HCT116 (cell line): ENCODE measurements at regions not wholly inside any gene's neighbourhood (a gene's known extent, or its start where the extent isn't known, plus 50 kb on each side); places are given as distances from the start of the nearest gene placed in this dataset.

ENCODE experiments used
- ATAC-seq: fragments of 200-7000 bp; cut with Tn5 transposase; 2 replicates; pipeline ENCODE4 v1.9.1; 2020; ENCODE audit warnings: mild to moderate bottlenecking, moderate library complexity
- BruUV-seq: library from RNA; stranded (reverse); fragments of 400-500 nt; replicated peaks from 2 replicates; lab custom pipeline; 2021; lab: Mats Ljungman, UMichigan
- CTCF ChIA-PET: fragments of 300-600 bp; sonication (Branson Sonifier 250); formaldehyde crosslinking; loops from one replicate; lab custom pipeline; 2021; ENCODE audit warnings: antibody characterized with exemption; lab: Charles Lee
- POLR2A ChIA-PET: fragments of 300-600, 350-600 bp; sonication (Branson Sonifier 250); formaldehyde crosslinking; loops from one replicate; lab custom pipeline; 2021; ENCODE audit warnings: antibody characterized with exemption; lab: Charles Lee
- RAD21 ChIA-PET, 2 experiments: fragments of 300-600 bp; sonication (Branson Sonifier 250); formaldehyde crosslinking; loops; one replicate each; lab custom pipeline; 2023; ENCODE audit warnings: low total read pairs in 2 of 2; ENCODE audit not compliant: uncharacterized antibody in 2 of 2, unreplicated experiment in 2 of 2, low non-redundant PET in 1 of 2; lab: Charles Lee
- DNase-seq: peaks from one replicate; pipeline ENCODE4 v3.0.0-alpha.2; 2010; ENCODE audit warnings: low read depth, low spot score
- H2AFZ ChIP-seq: fragments of 200-600 bp; shearing (Covaris generic), sonication (generic); 2 replicates; pipeline ENCODE4 v1.6.1; 2017; ENCODE audit warnings: low read depth, mixed run types, mixed read lengths, antibody characterized with exemption, low read length; ENCODE audit not compliant: poor library complexity, severe bottlenecking
- H3K27ac ChIP-seq: 2 replicates; pipeline ENCODE4 v1.5.1; 2012; ENCODE audit warnings: low read depth, low read length
- H3K27me3 ChIP-seq: fragments of 200-600 bp; sonication (generic); 2 replicates; pipeline ENCODE4 v1.6.1; 2016; ENCODE audit warnings: mixed run types, low read length, mixed read lengths; ENCODE audit not compliant: insufficient read depth
- H3K36me3 ChIP-seq, 2 experiments: fragments of 200-500 bp in 1 of 2; fragments of 200-600 bp in 1 of 2; sonication (Bioruptor generic) in 1 of 2; sonication (generic) in 1 of 2; 2 replicates each; pipeline versions ENCODE4 v1.5.1 to v1.6.1; 2014 to 2016; ENCODE audit warnings: low read length in 2 of 2, inconsistent platforms in 1 of 2, mixed read lengths in 1 of 2, mixed run types in 1 of 2; ENCODE audit not compliant: insufficient read depth in 2 of 2, control insufficient read depth in 1 of 2
- H3K4me1 ChIP-seq, 2 experiments: fragments of 200-600 bp in 1 of 2; sonication (generic) in 1 of 2; 2 replicates each; pipeline versions ENCODE4 v1.5.1 to v1.6.1; 2012 to 2017; ENCODE audit warnings: low read length in 2 of 2, inconsistent platforms in 1 of 2, mild to moderate bottlenecking in 1 of 2, mixed read lengths in 1 of 2, mixed run types in 1 of 2, moderate library complexity in 1 of 2; ENCODE audit not compliant: insufficient read depth in 2 of 2, control insufficient read depth in 1 of 2
- H3K4me2 ChIP-seq: fragments of 200-600 bp; sonication (generic); 2 replicates; pipeline ENCODE4 v1.6.1; 2017; ENCODE audit warnings: mixed run types, low read length, mixed read lengths
- H3K4me3 ChIP-seq, 2 experiments: fragments of 200-600 bp in 1 of 2; sonication (generic) in 1 of 2; replicated peaks in 1 of 2; 2 replicates each; pipeline ENCODE4 v1.5.1; 2011 to 2016; ENCODE audit warnings: low read length in 2 of 2, control low read depth in 1 of 2, low read depth in 1 of 2, mild to moderate bottlenecking in 1 of 2, mixed read lengths in 1 of 2, mixed run types in 1 of 2
- H3K79me2 ChIP-seq: fragments of 200-600 bp; sonication (generic); 2 replicates; pipeline ENCODE4 v1.6.1; 2017; ENCODE audit warnings: mild to moderate bottlenecking, mixed run types, low read length, moderate library complexity, mixed read lengths; ENCODE audit not compliant: insufficient read depth
- H3K9ac ChIP-seq: fragments of 200-600 bp; sonication (generic); 2 replicates; pipeline ENCODE4 v1.6.1; 2016; ENCODE audit warnings: low read length, mixed read lengths
- H3K9me2 ChIP-seq: fragments of 200-600 bp; sonication (generic), shearing (Covaris generic); 2 replicates; pipeline ENCODE4 v1.6.1; 2017; ENCODE audit warnings: mixed run types, mild to moderate bottlenecking, moderate library complexity; ENCODE audit not compliant: insufficient read depth
- H3K9me3 ChIP-seq, 2 experiments: fragments of 200-500 bp in 1 of 2; fragments of 200-600 bp in 1 of 2; sonication (Bioruptor generic) in 1 of 2; sonication (generic) in 1 of 2; 2 replicates each; pipeline ENCODE4 v1.6.1; 2014 to 2017; ENCODE audit warnings: low read length in 2 of 2, mixed read lengths in 2 of 2, inconsistent platforms in 1 of 2, low read depth in 1 of 2, mild to moderate bottlenecking in 1 of 2, mixed run types in 1 of 2, moderate library complexity in 1 of 2; ENCODE audit not compliant: control insufficient read depth in 1 of 2, insufficient read depth in 1 of 2
- H4K20me1 ChIP-seq: fragments of 200-600 bp; sonication (generic), shearing (Covaris generic); 2 replicates; pipeline ENCODE4 v1.6.1; 2017; ENCODE audit warnings: mixed run types, mild to moderate bottlenecking, moderate library complexity; ENCODE audit not compliant: insufficient read depth
- CBX3 ChIP-seq: IDR thresholded peaks from 2 replicates; pipeline ENCODE4 v1.6.1; 2012; ENCODE audit warnings: low read depth
- CEBPB ChIP-seq: IDR thresholded peaks from 2 replicates; pipeline ENCODE4 v1.6.1; 2012; ENCODE audit warnings: low read depth
- EGR1 ChIP-seq: IDR thresholded peaks from 2 replicates; pipeline ENCODE4 v1.6.1; 2012; ENCODE audit warnings: low read depth
- EZH2 ChIP-seq: fragments of 200-600 bp; sonication (generic); IDR thresholded peaks from 2 replicates; pipeline ENCODE4 v1.6.1; 2017; ENCODE audit warnings: antibody characterized with exemption, mixed run types
- EZH2phosphoT487 ChIP-seq: fragments of 200-600 bp; IDR thresholded peaks from 2 replicates; pipeline ENCODE4 v1.6.1; 2018; ENCODE audit warnings: antibody characterized with exemption, borderline replicate concordance
- JUND ChIP-seq: IDR thresholded peaks from 2 replicates; pipeline ENCODE4 v1.6.1; 2012
- POLR2AphosphoS5 ChIP-seq: IDR thresholded peaks from 2 replicates; pipeline ENCODE4 v1.6.1; 2011; ENCODE audit warnings: mild to moderate bottlenecking, low read depth, low read length, moderate library complexity
- RAD21 ChIP-seq: IDR thresholded peaks from 2 replicates; pipeline ENCODE4 v1.6.1; 2012; ENCODE audit warnings: low read depth, mild to moderate bottlenecking
- SIN3A ChIP-seq: IDR thresholded peaks from 2 replicates; pipeline ENCODE4 v1.6.1; 2012; ENCODE audit warnings: low read depth
- SP1 ChIP-seq: IDR thresholded peaks from 2 replicates; pipeline ENCODE4 v1.6.1; 2012; ENCODE audit warnings: low read depth
- SRF ChIP-seq: IDR thresholded peaks from 2 replicates; pipeline ENCODE4 v1.6.1; 2012; ENCODE audit warnings: low read depth
- TCF7L2 ChIP-seq: IDR thresholded peaks from 2 replicates; pipeline ENCODE4 v1.7.0; 2011; ENCODE audit warnings: borderline replicate concordance, inconsistent platforms; ENCODE audit not compliant: insufficient read depth, insufficient read length; ENCODE audit errors: extremely low read depth
- YY1 ChIP-seq: IDR thresholded peaks from 2 replicates; pipeline ENCODE4 v1.6.1; 2011; ENCODE audit warnings: low read length, low read depth, moderate library complexity, mild to moderate bottlenecking; ENCODE audit not compliant: insufficient replicate concordance; ENCODE audit errors: extremely low read depth
- ZFX ChIP-seq: fragments of 450-650 bp; IDR thresholded peaks from 2 replicates; pipeline ENCODE4 v1.6.1; 2017
- ZNF274 ChIP-seq: fragments of 200-500 bp; sonication (Bioruptor generic); IDR thresholded peaks from 2 replicates; pipeline ENCODE4 v1.6.1; 2014; ENCODE audit warnings: mild to moderate bottlenecking, low read depth, low read length, inconsistent platforms
- intact Hi-C: fragments of 100-400 bp; cut with micrococcal nuclease; formaldehyde crosslinking; loops from 2 replicates; pipeline ENCODE4 v1.10.0; 2022
- TF ChIP-seq, protein P1 (sequence below): IDR thresholded peaks from 2 replicates; pipeline ENCODE4 v1.6.1; 2012
- TF ChIP-seq, protein P2 (sequence below): IDR thresholded peaks from 2 replicates; pipeline ENCODE4 v1.6.1; 2012; ENCODE audit warnings: low read depth
- TF ChIP-seq, protein P3 (sequence below), 3 experiments: fragments of 200-600 bp in 1 of 3; sonication (generic) in 1 of 3; IDR thresholded peaks in 2 of 3; conservative IDR thresholded peaks in 1 of 3; 2 replicates each; pipeline ENCODE4 v1.5.1; 2012 to 2017; ENCODE audit warnings: low read depth in 2 of 3, low read length in 2 of 3, antibody characterized with exemption in 1 of 3, borderline replicate concordance in 1 of 3, control low read depth in 1 of 3, mild to moderate bottlenecking in 1 of 3, mixed read lengths in 1 of 3, mixed run types in 1 of 3, moderate library complexity in 1 of 3; ENCODE audit not compliant: insufficient read depth in 1 of 3

- TF ChIP-seq EZH2 (no peak), EZH2phosphoT487 (no peak)
- TF ChIP-seq, all 23 proteins: peak for 0
Observed at GRCh38 chr7:155994279-155994811, 182.1 kb upstream of the SHH start (continued).

GRCh38 chr7:155993420-155994278 is 181.4 kb upstream of the SHH start:
- no peak overlapping the region for H3K4me3 ChIP-seq
- no peaks in the 10 kb centered on the region for H3K79me2 ChIP-seq
- H2AFZ ChIP-seq: no peak overlapping the region
- BruUV-seq: no TSS peak
- CTCF ChIA-PET: no interaction called here
- no peak for TF ChIP-seq RAD21
- TF ChIP-seq, protein P1, sequence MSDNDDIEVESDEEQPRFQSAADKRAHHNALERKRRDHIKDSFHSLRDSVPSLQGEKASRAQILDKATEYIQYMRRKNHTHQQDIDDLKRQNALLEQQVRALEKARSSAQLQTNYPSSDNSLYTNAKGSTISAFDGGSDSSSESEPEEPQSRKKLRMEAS: no peak
- no peak for TF ChIP-seq SP1
- no peak for TF ChIP-seq TCF7L2
- TF ChIP-seq, protein P2, sequence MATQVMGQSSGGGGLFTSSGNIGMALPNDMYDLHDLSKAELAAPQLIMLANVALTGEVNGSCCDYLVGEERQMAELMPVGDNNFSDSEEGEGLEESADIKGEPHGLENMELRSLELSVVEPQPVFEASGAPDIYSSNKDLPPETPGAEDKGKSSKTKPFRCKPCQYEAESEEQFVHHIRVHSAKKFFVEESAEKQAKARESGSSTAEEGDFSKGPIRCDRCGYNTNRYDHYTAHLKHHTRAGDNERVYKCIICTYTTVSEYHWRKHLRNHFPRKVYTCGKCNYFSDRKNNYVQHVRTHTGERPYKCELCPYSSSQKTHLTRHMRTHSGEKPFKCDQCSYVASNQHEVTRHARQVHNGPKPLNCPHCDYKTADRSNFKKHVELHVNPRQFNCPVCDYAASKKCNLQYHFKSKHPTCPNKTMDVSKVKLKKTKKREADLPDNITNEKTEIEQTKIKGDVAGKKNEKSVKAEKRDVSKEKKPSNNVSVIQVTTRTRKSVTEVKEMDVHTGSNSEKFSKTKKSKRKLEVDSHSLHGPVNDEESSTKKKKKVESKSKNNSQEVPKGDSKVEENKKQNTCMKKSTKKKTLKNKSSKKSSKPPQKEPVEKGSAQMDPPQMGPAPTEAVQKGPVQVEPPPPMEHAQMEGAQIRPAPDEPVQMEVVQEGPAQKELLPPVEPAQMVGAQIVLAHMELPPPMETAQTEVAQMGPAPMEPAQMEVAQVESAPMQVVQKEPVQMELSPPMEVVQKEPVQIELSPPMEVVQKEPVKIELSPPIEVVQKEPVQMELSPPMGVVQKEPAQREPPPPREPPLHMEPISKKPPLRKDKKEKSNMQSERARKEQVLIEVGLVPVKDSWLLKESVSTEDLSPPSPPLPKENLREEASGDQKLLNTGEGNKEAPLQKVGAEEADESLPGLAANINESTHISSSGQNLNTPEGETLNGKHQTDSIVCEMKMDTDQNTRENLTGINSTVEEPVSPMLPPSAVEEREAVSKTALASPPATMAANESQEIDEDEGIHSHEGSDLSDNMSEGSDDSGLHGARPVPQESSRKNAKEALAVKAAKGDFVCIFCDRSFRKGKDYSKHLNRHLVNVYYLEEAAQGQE: no peak
- TF ChIP-seq ZNF274: no peak
- TF ChIP-seq SRF: no peak
- TF ChIP-seq JUND: no peak
- TF ChIP-seq POLR2AphosphoS5: no peak
- no peak for TF ChIP-seq EGR1
- no peak for TF ChIP-seq ZFX
- TF ChIP-seq CBX3: no peak
- no peak for TF ChIP-seq YY1
- no peak for TF ChIP-seq SIN3A
- no peak for TF ChIP-seq EZH2
- TF ChIP-seq CEBPB: no peak
- TF ChIP-seq, protein P3, sequence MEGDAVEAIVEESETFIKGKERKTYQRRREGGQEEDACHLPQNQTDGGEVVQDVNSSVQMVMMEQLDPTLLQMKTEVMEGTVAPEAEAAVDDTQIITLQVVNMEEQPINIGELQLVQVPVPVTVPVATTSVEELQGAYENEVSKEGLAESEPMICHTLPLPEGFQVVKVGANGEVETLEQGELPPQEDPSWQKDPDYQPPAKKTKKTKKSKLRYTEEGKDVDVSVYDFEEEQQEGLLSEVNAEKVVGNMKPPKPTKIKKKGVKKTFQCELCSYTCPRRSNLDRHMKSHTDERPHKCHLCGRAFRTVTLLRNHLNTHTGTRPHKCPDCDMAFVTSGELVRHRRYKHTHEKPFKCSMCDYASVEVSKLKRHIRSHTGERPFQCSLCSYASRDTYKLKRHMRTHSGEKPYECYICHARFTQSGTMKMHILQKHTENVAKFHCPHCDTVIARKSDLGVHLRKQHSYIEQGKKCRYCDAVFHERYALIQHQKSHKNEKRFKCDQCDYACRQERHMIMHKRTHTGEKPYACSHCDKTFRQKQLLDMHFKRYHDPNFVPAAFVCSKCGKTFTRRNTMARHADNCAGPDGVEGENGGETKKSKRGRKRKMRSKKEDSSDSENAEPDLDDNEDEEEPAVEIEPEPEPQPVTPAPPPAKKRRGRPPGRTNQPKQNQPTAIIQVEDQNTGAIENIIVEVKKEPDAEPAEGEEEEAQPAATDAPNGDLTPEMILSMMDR (IDR thresholded peaks at IDR 0.05 in 2 of 3, conservative IDR thresholded peaks at IDR 0.05 in 1 of 3; ENCODE audit: borderline replicate concordance in 1 of 3, insufficient read depth in 1 of 3, low read depth in 2 of 3, low read length in 2 of 3): no peak
- H3K4me1 ChIP-seq: no peaks in the 10 kb centered on the region
- no peaks in the 10 kb centered on the region for H3K36me3 ChIP-seq
- no peak for DNase-seq
- no peaks in the 10 kb centered on the region for H3K27me3 ChIP-seq
- H3K9ac ChIP-seq: no peak overlapping the region
- POLR2A ChIA-PET: no interaction called here
- no peaks in the 10 kb centered on the region for H3K9me3 ChIP-seq
- intact Hi-C loops: no loop called here
- H4K20me1 ChIP-seq: no peaks in the 10 kb centered on the region
- RAD21 ChIA-PET: no interaction called here
- H3K27ac ChIP-seq: no peak overlapping the region
- no peak overlapping the region for H3K4me2 ChIP-seq
- ATAC-seq: no peak
- no peaks in the 10 kb centered on the region for H3K9me2 ChIP-seq
